ENCODE measurements at regions not wholly inside any gene's neighbourhood (a gene's known extent, or its start where the extent isn't known, plus 50 kb on each side); places are given as distances from the start of the nearest gene placed in this dataset.

DNA sequence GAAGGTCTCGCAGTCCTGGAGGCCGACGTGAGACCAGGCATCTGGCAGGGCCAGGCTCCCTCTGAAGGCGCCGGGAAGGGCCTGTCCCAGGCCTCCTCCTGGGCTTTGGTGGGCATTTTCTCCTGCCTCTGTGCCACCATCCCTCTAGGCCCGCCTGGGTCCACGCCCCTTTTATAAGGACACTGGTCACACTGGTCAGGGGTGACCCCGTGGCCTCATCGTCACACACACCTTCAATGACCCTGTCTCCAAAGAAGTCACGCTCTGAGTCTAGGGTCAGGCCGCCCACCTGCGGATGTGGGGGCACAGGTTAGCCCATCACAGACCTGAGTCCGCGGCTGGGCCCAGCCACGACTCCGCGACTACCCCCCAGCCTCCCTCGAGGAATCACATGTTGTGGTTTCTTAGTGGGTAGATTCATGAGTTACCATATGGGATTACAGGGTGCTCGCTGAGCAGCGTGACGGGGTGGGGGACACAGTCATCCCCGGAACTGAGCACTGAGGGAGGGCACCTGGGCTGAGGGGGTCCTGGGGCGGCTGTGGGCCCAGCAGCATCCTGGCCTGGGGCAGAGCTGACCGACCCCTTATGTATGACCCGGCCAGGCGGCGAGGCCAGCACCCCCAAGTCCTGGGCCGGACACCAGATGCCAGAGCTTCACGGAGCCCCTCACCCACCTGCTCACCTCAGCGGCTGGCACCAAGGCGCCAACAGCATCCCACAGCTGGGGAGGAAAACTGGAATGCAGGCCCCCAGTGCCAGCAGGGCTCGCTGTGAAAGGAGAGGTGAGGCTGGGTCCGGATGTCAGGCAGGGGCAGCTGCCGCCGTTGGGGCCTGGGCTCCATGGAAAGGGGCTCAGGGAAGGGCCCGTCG is 115.9 kb downstream of the DLL1 start:
- Histone ChIP-seq H3K4me2 (ENCODE audit: insufficient read depth, low read length) (no peak overlapping the region), H3K36me3 (ENCODE audit: insufficient read depth, low read length) (no peaks in the 10 kb centered on the region), H3K27me3 (ENCODE audit: insufficient read depth, low read length, poor library complexity) (peaks cover 3% of the 10 kb centered on the region), H4K20me1 (ENCODE audit: insufficient read depth, low read length) (no peaks in the 10 kb centered on the region), H3K4me3 (ENCODE audit: low read depth in 1 of 2, low read length in 2 of 2) (no peak overlapping the region), H2AFZ (ENCODE audit: low read depth, low read length) (no peak overlapping the region), H3K9ac (ENCODE audit: low read depth, low read length) (no peak overlapping the region), H3K9me3 (ENCODE audit: insufficient read depth, low read length, severe bottlenecking) (peaks cover 4% of the 10 kb centered on the region), H3K4me1 (ENCODE audit: insufficient read depth, low read length) (no peaks in the 10 kb centered on the region), H3K27ac (ENCODE audit: low read length) (no peak overlapping the region), H3K79me2 (ENCODE audit: insufficient read depth, low read length) (no peaks in the 10 kb centered on the region)
- no peak for ATAC-seq (ENCODE audit: insufficient read depth, low read depth)
- TF ChIP-seq, protein P1, sequence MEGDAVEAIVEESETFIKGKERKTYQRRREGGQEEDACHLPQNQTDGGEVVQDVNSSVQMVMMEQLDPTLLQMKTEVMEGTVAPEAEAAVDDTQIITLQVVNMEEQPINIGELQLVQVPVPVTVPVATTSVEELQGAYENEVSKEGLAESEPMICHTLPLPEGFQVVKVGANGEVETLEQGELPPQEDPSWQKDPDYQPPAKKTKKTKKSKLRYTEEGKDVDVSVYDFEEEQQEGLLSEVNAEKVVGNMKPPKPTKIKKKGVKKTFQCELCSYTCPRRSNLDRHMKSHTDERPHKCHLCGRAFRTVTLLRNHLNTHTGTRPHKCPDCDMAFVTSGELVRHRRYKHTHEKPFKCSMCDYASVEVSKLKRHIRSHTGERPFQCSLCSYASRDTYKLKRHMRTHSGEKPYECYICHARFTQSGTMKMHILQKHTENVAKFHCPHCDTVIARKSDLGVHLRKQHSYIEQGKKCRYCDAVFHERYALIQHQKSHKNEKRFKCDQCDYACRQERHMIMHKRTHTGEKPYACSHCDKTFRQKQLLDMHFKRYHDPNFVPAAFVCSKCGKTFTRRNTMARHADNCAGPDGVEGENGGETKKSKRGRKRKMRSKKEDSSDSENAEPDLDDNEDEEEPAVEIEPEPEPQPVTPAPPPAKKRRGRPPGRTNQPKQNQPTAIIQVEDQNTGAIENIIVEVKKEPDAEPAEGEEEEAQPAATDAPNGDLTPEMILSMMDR (IDR thresholded peaks at IDR 0.05; ENCODE audit: borderline replicate concordance, extremely low read depth, low read length, poor library complexity, severe bottlenecking): no peak
- no peak for TF ChIP-seq EZH2 (IDR thresholded peaks at IDR 0.05; ENCODE audit: borderline replicate concordance, low read depth, low read length, severe bottlenecking)
- DNase-seq: no peak

DNA sequence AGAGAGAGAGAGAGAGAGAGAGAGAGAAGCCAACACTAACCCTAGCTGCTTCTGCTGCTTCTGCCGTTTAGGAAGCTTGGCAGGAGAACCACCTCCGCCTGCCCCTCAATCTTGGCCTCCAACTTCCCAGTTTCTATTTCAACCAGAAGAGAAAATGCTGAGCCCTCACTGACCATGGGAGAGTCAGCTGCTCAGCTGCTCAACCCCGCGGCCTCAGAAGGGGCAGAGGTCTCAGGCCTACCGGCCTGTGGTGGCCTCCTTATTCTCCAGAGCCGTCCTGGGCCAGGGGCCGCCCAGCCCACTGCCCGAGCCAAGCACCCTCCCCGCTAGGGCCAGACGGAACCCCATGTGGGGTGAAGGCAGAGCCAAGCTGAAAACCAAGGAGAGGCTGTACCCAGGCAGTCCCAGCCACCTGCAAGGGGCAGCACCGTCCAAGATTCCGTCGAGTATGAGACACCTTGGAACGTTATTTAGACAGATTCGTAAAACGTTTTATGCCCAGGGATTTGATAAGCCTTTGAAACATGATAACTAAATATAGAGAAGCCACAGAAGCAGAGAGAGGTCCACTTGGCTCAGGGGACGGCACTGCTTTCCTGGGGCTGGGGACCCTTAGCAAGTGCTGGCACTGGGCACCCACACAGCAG is 116.6 kb downstream of the DLL1 start:
- Histone ChIP-seq H4K20me1 (ENCODE audit: insufficient read depth, low read length) (no peaks in the 10 kb centered on the region), H3K27me3 (ENCODE audit: insufficient read depth, low read length, poor library complexity) (peaks cover 3% of the 10 kb centered on the region), H3K36me3 (ENCODE audit: insufficient read depth, low read length) (no peaks in the 10 kb centered on the region), H3K9ac (ENCODE audit: low read depth, low read length) (no peak overlapping the region), H3K4me1 (ENCODE audit: insufficient read depth, low read length) (no peaks in the 10 kb centered on the region), H3K27ac (ENCODE audit: low read length) (no peak overlapping the region), H3K9me3 (ENCODE audit: insufficient read depth, low read length, severe bottlenecking) (peaks cover 4% of the 10 kb centered on the region), H2AFZ (ENCODE audit: low read depth, low read length) (no peak overlapping the region), H3K79me2 (ENCODE audit: insufficient read depth, low read length) (no peaks in the 10 kb centered on the region), H3K4me3 (ENCODE audit: low read depth in 1 of 2, low read length in 2 of 2) (no peak overlapping the region), H3K4me2 (ENCODE audit: insufficient read depth, low read length) (no peak overlapping the region)
- DNase-seq: no peak
- TF ChIP-seq EZH2 (IDR thresholded peaks at IDR 0.05; ENCODE audit: borderline replicate concordance, low read depth, low read length, severe bottlenecking): no peak
- TF ChIP-seq, protein P1 (IDR thresholded peaks at IDR 0.05; ENCODE audit: borderline replicate concordance, extremely low read depth, low read length, poor library complexity, severe bottlenecking): no peak
- ATAC-seq (ENCODE audit: insufficient read depth, low read depth): 0 out of 3 replicates have a peak, but pooled peaks have one; percentile 24

DNA sequence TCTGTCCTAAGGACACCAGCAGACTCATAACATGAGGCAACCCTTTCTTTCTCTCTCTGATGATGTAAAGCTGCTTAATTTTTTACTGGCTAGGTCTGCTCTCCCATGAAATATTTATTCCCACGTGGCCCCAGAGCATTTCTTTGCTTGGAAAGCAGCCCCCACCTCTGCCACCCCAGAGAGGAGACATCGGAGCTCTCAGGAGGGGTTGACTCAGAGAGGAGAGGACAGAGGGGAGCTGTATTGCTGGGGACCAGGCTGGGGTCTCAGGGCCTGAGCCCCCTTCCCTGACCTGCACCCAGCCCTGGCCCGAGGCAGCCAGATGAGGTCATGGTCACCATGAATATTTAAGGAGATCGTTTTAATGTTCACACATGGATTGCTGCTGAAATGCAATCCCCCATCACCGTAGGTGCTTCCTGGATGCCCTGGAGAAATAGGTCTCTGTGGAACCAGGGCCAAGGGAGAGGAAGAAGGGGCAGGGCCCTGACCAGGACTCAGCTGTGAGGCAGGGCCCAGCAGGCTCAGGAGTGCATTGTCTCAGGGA is 117.5 kb downstream of the DLL1 start:
- H3K79me2 ChIP-seq (ENCODE audit: insufficient read depth, low read length): no peaks in the 10 kb centered on the region
- peaks cover 3% of the 10 kb centered on the region for H3K27me3 ChIP-seq (ENCODE audit: insufficient read depth, low read length, poor library complexity)
- peaks cover 4% of the 10 kb centered on the region for H3K9me3 ChIP-seq (ENCODE audit: insufficient read depth, low read length, severe bottlenecking)
- no peak overlapping the region for H3K4me2 ChIP-seq (ENCODE audit: insufficient read depth, low read length)
- ATAC-seq (ENCODE audit: insufficient read depth, low read depth) (no peak), DNase-seq (no peak)
- no peaks in the 10 kb centered on the region for H3K36me3 ChIP-seq (ENCODE audit: insufficient read depth, low read length)
- no peak overlapping the region for H2AFZ ChIP-seq (ENCODE audit: low read depth, low read length)
- no peak overlapping the region for H3K4me3 ChIP-seq (ENCODE audit: low read depth in 1 of 2, low read length in 2 of 2)
- H3K9ac ChIP-seq (ENCODE audit: low read depth, low read length): no peak overlapping the region
- H3K27ac ChIP-seq (ENCODE audit: low read length): no peak overlapping the region
- TF ChIP-seq, protein P1 (IDR thresholded peaks at IDR 0.05; ENCODE audit: borderline replicate concordance, extremely low read depth, low read length, poor library complexity, severe bottlenecking): no peak
- no peak for TF ChIP-seq EZH2 (IDR thresholded peaks at IDR 0.05; ENCODE audit: borderline replicate concordance, low read depth, low read length, severe bottlenecking)
- H4K20me1 ChIP-seq (ENCODE audit: insufficient read depth, low read length): no peaks in the 10 kb centered on the region
- no peaks in the 10 kb centered on the region for H3K4me1 ChIP-seq (ENCODE audit: insufficient read depth, low read length)

All from DND-41 (cell line).